ENCODE measurements at regions not wholly inside any gene's neighbourhood (a gene's known extent, or its start where the extent isn't known, plus 50 kb on each side); places are given as distances from the start of the nearest gene placed in this dataset.

DNA sequence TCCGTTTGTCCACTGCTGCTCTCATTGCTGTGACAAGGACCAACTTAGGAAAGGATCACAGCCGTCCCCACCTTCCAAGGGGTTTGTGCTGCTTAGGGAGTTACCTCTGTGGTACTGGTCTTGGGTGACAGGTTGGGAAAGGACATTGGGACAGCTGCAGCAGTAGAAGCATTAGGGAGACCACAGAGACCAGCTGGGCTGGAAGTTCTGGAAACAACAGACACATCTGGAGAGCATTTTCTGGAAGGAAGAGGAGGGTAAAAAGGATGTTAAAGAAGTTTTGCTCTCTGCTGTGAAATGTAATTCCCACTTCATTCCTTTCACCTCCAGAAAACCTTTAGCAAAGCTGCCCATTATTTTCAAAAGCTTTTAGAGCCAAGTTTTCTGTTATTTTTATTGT lies 304.2 kb downstream of the LRFN2 start:
- intact Hi-C loops (cut with DNase I), result no loop called here
- ATAC-seq (no peak), DNase-seq (ENCODE audit: missing footprints) (no peak)

DNA sequence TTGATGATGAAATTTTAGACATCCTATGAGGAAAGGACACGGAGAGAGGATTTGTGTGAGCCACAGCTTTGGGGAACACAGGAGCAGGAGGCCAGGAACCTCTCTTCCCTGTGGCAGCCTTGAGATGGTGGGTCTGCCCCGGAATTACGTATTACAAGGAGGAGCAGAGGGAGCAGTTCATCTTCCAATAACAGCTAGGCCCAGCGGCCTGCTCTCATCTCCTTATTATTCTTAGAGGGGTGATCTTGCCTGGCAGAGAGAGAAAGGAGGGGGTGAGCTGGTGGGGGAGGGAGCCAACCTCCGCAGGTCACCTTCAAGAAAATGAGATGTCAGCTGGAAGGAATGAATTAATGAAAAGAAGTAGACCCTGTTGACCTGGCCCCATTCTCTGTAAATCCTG lies 305.8 kb downstream of the LRFN2 start:
- intact Hi-C loops (cut with DNase I), result no loop called here
- ATAC-seq (no peak), DNase-seq (ENCODE audit: missing footprints) (no peak)

DNA sequence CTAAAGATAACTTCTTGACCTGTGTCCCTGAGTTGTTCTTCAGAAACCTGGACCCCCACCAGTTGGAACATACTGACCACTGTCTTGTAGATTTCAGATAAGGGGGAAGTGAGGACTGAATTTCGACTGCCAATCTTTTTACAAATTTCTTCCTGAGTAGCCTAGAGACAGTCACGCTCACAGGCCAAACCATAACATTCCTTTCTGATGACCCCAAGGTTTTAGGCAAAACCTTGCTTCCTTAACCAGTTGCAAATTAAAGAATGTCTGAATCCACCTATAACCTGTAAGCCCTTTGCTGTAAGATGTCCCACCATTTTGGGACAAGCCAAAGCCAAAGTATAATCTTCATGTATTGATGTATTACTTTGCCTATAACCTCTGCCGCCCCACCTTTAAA lies 306.9 kb downstream of the LRFN2 start:
- intact Hi-C loops (cut with DNase I), result no loop called here
- no peak for DNase-seq (ENCODE audit: missing footprints)
- no peak for ATAC-seq

DNA sequence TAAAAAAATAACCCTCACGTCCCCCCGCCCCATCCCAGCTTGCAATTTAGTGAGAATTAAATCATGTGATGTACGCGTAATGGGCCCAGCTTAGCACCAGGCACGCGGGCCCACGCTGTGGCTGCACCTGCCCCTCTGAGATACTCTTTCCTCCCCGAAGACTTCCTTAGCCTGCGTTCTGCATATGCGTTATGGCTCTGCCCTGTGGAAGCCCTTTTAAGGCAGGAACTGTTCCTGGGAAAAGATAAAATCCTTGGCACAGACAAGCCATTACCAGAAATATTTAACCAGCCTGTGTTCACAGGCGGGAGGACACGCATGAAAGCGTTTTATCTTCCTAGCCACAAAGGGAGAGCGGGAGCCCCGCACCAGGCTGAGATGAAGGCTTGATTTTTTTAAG lies 311.0 kb downstream of the LRFN2 start:
- no peak for DNase-seq (ENCODE audit: missing footprints)
- intact Hi-C loops (cut with DNase I), result no loop called here
- peak; percentile 26 for ATAC-seq

DNA sequence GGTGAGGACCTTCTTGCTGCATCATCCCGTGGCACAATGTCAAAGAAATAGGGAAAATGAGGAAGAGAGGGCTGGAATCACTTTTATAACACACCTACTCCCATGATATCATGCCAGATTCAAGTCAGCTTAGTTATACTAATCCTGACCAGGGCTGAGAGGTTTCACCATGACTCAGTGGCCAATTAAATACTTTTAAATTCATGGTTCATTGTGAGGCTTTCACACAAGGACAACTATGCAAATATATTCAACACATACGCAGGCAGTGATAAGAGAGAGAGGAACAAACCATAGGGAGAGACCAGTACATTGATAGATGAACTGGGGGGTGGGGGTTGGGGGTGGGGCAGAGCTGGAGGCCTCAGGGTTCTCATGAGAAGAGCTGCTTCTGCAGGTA lies 313.1 kb downstream of the LRFN2 start:
- ATAC-seq (no peak), DNase-seq (ENCODE audit: missing footprints) (no peak)
- intact Hi-C loops (cut with DNase I), result no loop called here

DNA sequence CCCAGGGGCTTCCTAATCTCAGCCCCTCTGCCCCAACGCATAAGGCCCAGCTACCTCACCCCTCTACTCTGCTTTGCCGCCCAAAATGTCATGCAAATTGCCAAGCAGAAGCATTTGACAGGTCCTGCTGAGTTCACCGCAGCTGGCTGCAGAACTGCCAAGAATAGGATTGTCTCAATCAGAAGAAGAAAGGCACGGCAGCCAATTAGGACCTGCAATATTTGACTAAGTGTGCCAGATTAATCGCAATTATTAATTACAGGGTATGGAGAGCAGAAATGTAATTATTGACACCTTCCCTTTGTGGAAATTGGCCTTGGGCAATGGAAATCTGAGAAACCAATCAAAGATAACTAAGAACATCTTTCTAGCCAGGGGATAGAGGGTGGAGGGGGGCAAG lies 318.6 kb downstream of the LRFN2 start:
- no peak for DNase-seq (ENCODE audit: missing footprints)
- no peak for ATAC-seq
- intact Hi-C loops (cut with DNase I), result no loop called here

DNA sequence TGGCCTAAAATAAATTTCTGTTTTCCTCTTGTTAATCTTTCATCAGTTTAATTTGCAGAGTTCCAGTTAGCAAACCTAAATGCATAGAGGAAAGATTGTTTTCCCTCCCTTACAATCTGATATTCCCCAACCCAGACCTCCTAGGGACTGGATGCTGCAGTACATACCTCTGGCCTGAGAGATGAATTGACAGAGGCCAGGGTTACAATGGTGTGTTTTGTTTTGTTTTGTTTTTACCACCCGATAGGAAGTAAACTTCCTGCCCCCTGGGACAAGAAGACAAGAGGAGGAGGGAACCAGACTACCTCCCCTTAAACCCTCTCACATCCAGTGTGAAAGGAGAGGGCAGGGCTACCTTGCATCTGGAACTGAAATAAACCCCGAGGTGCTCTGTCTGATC lies 319.0 kb downstream of the LRFN2 start:
- no peak for ATAC-seq
- DNase-seq (ENCODE audit: missing footprints), result no peak
- intact Hi-C loops (cut with DNase I), result no loop called here

DNA sequence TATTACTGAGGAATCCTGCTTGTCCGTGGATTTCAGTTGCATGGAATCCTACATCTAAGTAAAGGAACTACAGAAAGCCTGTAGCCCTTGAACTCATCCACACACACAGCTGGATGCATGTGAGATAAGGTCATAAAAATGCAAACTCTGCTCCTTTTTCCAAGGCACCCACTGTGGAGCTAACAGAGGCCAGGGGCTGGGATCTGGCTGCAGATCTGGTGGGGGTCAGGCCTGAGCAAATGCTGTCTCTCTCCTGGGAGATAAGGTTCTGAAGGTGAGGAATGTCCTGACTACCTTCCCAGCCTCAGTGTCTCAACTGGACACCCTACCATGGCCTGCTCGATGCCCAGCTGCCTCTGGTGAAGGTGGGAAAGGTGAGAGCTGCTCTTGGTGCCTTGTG lies 321.5 kb downstream of the LRFN2 start:
- ATAC-seq (no peak), DNase-seq (ENCODE audit: missing footprints) (no peak)
- intact Hi-C loops (cut with DNase I), result no loop called here

DNA sequence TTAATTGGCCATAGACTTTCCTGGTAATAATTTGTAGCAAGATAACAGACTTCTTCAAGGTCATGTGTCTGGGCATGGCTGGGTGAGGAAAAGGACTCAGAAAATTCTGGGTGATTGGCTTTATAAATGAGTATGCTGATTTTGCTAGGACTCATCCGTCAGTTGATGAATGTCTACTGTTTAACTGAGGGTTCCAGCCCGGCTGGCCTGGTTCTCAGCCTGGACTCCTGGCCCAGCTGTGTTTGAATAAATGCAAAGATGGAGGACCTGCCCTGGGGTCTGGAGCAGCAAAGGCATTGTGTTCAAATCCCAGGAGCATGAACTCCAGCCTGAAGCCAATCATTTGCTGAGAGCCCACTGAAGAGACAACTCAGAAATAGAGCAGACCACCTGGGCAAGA lies 323.2 kb downstream of the LRFN2 start:
- DNase-seq (ENCODE audit: missing footprints) (no peak), ATAC-seq (no peak)
- intact Hi-C loops (cut with DNase I), result no loop called here

DNA sequence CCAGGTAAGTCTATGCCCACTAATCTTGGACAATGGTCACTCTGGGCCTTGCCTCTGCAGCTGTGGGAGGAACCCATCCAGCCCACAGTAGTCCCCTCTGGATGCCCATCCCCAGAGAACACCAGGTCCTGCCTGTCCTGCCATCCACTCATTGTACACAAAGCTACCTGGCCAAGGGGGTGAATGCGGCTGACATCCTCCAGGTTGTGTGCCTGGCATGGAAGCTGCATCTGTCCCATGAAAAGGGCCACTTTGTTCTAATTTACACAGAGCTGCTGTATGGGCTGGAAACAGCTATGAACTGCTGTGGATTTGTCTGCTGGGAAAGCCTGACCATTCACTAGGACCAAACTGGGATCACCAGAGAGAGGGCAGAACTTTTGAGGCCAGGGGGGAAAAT lies 324.8 kb downstream of the LRFN2 start:
- intact Hi-C loops (cut with DNase I), result no loop called here
- ATAC-seq (no peak), DNase-seq (ENCODE audit: missing footprints) (no peak)

DNA sequence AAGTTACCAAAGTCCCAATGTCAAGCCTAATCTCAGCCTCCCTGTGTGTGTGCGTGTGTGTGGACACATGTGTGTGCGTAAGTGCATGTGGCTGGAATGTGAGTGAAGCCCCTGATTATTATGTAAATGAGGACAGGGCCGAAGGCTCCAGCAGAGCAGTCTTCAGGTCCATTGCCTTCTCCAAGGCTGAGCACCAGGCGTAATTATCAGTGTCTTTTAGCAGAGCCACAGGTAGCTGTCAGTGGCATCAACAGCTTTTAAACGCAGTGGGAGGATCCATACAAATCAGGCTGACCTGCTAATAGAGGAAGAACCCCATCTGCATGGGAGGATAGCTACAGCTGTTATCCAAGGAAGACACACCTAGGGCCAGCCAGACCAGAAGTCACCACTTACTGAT lies 324.3 kb upstream of the MOCS1 start:
- intact Hi-C loops (cut with DNase I), result no loop called here
- ATAC-seq (no peak), DNase-seq (ENCODE audit: missing footprints) (no peak)

DNA sequence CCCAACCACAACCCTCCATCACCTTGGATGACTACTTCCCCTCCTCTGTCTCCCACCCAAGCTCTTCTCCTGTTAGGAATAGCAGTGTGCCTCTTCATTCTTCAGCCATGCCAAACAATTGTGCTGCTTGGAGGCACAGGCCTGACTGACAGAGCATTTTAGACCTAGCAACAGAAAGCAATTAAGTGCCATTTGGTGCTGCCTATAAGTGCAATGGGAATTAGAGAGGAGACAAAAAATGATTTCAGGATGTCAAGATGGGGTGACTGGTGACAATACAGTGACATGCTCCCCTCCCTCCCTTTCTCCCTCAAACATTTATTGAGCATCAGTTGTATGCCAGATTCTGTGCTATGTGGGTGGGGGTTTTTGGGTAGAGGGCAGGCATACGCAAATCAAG lies 322.6 kb upstream of the MOCS1 start:
- ATAC-seq (no peak), DNase-seq (ENCODE audit: missing footprints) (no peak)
- intact Hi-C loops (cut with DNase I), result no loop called here

DNA sequence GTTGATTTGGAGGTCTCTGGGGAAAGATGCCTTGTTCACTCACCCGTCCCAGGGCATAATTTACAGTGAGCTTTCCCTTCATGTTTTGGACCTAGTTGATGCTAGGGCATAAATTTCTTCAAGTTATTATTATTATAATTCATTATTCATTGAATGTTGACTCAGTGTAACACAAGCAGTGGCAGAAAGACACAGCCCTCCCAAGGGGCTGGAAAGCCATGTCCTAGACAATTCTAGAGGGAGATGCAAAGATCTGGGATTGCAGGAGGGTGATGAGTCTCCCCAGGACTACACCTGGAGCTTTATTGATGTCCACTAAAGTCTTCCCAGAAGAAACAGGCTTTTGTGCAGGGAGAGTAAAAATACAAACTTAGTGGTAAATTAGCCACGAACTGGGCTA lies 322.0 kb upstream of the MOCS1 start:
- intact Hi-C loops (cut with DNase I), result no loop called here
- DNase-seq (ENCODE audit: missing footprints) (no peak), ATAC-seq (no peak)

DNA sequence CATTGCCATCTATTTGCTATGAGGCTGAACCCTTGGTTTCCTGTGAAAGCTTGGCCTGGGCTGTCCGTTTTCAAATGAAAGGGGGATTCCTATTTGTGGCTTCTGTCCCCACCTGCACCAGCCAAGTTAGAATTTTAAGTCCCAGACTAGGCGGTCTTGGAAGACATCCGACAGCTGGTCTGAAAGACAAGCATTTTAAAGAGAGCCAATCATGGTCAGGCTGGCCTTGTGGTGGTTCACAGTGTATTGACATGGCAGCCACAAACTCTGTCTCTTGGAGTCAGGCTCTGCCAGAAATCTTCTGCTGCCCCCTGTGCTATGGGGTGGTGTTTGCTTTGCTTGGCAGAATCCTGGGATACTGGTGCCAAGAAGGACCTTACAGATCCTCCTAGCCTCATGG lies 319.2 kb upstream of the MOCS1 start:
- intact Hi-C loops (cut with DNase I), result no loop called here
- ATAC-seq (no peak), DNase-seq (ENCODE audit: missing footprints) (no peak)

DNA sequence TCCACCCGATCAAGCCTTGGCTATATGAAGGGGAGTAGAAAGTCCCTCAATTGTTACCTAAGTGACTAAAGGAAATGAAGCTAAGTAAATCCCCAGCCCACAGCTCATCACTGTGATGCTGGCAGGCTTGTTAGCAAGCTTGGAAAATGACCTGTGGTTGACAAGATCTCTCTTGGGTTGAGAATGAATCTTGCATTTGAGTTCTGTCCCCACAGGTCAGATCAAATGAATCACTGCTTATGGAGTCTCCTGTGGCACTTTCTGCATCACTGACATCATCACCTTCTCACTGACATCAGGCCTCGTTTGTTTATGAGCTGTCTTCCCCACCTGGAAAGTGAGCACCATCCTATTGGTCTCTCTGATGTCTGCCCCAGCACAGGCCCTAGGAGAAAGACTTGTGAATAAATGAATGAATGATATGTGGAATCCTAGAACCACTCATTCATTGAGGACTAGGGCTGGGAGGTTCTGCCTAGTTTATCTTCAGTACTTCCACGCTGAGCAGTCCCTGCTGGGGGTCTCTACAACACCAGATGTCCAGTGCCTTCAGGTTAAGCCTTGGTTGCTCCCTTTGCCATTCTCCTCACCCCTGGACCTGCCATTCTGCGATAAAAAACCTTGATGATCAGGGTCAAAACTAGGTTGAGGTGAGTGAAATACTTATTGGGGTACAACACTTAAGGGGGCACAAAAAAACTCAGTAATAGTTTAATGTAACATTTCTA lies 318.4 kb upstream of the MOCS1 start:
- ATAC-seq, result no peak
- intact Hi-C loops (cut with DNase I), result no loop called here
- DNase-seq (ENCODE audit: missing footprints), result no peak

DNA sequence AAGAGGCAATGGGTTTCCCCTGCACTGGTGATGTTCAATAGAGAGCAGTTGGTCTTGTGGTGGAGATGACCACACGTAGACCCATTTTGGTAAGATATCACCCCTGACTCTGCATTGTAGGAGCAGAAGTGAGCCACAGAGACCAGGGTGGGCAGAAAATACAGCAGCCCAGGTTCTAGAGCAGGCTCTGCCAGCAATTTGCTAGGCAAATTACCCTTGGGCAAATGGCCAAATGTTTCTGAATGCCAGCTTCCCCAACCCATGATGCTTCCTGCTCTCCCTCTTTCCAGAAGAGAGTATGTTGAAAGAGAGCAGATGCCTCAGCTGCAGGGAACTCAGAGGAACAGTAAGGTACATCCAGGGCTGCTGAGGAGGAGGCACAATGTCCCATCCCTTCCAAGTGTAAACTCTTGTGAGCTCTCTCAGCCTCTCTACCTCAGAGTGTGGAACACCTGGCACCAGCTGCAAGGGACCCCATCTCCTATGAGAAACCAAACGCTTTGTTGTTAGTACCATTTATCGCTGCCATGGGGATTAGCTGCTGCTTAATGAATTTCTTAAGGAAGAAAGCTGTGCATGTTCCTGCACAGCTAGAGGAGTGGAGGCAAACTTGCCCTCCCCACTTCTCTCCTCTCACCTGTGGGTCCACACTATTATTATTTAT lies 317.5 kb upstream of the MOCS1 start:
- no peak for DNase-seq (ENCODE audit: missing footprints)
- intact Hi-C loops (cut with DNase I), result no loop called here

DNA sequence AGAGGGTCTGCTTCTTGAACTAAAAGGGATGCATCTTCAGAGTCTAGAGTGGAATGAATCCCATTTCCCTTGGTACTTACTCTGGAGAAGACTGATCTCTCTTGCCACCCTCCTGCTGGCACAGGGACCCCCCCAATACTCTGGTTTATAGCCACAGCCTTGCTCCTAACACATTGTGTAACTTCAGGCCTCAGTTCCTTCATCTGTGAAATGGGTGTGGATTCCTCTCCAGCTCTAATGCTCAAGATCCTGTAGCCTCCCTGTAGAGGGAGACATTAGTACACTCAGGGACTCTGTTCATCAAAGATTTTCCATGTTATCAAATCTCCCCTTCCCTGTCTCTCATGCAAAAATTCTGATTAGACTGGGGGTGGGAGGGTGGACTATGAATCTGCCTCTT lies 315.7 kb upstream of the MOCS1 start:
- intact Hi-C loops (cut with DNase I), result no loop called here
- no peak for ATAC-seq
- no peak for DNase-seq (ENCODE audit: missing footprints)

More for the DNA sequence above, 317.5 kb upstream of the MOCS1 start:
- no peak for ATAC-seq

DNA sequence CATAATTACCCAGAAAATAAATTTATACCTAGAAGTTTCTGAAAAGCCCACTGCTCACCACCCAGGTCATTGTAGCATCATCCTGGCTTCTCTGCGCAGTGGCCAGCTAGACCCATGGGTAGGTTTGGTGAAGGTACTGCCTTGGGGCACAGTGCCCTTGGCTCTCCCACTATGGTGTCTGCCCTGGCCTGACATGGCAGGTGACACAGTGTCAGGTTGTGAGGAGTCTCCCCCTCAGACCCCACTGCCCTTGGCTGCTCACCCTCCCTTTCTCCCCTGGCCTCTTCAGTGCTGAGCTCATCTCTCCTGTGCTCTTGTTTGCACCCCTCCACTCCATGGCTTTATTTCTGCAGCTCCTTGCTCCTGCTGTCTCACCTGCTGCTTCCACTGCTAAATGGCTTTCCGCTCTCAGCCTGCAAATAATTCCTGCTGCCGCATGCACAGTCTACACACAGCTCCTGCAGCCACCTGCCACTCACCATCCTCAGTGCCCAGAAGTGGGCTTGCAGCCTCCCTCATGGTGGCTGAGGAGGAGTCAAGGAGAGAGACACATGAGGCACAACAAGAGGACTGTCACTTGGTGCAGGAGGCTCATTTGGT lies 313.4 kb upstream of the MOCS1 start:
- intact Hi-C loops (cut with DNase I), result no loop called here

DNA sequence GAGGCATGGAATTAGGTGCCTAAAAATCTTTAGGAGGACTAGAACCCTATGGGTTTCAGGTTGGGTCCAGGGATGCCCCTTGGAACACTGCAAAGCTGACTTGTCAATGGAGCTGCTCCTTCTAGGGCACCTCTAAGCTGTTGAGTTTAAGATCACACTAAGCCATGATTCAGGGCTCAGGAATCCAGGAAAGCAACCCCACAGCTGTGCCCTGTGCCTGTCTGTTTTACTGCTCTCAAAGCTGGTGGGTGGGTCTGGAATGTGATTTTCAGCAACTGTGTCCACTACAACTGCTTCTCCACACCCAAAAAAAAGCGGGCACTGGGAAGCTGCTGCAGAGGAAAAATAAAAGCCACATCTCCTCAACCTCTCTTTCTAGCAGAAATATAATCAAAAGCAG lies 310.4 kb upstream of the MOCS1 start:
- intact Hi-C loops (cut with DNase I), result no loop called here
- DNase-seq (ENCODE audit: missing footprints), result no peak
- ATAC-seq, result no peak

More for the DNA sequence above, 313.4 kb upstream of the MOCS1 start:
- ATAC-seq (no peak), DNase-seq (ENCODE audit: missing footprints) (no peak)

DNA sequence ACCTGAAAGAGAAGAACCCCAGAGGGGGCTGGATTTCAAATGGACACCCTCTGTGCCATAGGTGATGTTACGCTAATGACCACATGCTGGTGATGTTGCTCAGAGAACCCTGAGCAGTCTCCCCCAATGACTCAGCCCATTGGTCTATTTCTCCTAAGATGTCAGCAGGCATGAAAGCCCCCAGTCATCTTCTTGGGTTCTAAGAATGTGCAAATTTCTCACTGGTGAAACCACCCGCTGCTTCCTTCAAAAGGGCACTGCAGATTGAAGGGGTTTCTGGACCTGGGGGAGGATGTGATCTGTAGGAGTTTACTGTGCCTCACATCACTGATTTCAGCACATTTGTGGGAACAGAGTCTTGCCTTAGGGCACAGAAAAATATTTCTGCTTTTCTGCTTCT lies 298.4 kb upstream of the MOCS1 start:
- intact Hi-C loops (cut with DNase I), result no loop called here
- ATAC-seq (no peak), DNase-seq (ENCODE audit: missing footprints) (no peak)

DNA sequence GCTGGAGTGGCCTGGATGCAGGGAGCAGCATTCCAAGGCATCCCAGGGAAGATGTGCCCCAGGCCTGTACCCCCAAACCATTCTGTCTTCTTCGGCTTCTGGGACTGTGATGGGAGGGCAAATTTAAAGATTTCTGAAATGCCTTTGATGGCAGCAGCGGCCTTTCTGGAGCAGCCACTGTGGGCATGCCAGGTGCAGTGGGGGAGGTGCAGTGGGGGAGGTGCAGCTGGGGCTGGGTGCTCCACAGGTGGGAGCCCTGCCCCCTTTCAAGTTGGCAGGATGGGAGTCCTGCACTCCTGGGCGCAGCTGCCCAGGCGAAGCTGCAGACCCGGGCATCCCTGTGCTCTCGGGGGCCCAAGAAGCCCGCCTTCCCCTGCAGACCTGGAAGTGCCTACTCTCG lies 293.5 kb upstream of the MOCS1 start:
- DNase-seq (ENCODE audit: missing footprints) (no peak), ATAC-seq (no peak)
- intact Hi-C loops (cut with DNase I), result no loop called here
